ENCODE measurements at regions not wholly inside any gene's neighbourhood (a gene's known extent, or its start where the extent isn't known, plus 50 kb on each side); places are given as distances from the start of the nearest gene placed in this dataset.

GRCh38 chr13:48892053-48892687, 83.5 kb upstream of the FNDC3A start:
- Histone ChIP-seq H3K23me2 (ENCODE audit: low read depth, low read length) (no peaks in the 10 kb centered on the region), H2BK5ac (ENCODE audit: low read depth, low read length) (no peak overlapping the region), H3K27me3 (replicated peaks in 1 of 4; ENCODE audit: control insufficient read depth in 3 of 4, extremely low read depth in 1 of 4, insufficient read depth in 3 of 4, low read length in 3 of 4) (no peaks in the 10 kb centered on the region), H2AFZ (ENCODE audit: low read length) (no peak overlapping the region), H3K4me1 (replicated peaks in 1 of 4; ENCODE audit: control insufficient read depth in 3 of 4, insufficient read depth in 4 of 4, low read length in 3 of 4) (no peaks in the 10 kb centered on the region), H2BK120ac (replicated peaks; ENCODE audit: low read depth, low read length) (no peak overlapping the region), H3K9me3 (ENCODE audit: insufficient read depth in 2 of 2, low read depth in 1 of 2, low read length in 1 of 2) (no peaks in the 10 kb centered on the region), H2BK15ac (ENCODE audit: low read length) (no peak overlapping the region), H3K79me1 (ENCODE audit: low read depth, low read length) (no peaks in the 10 kb centered on the region), H3K18ac (ENCODE audit: extremely low read depth, low read length) (no peak overlapping the region), H3K4ac (replicated peaks; ENCODE audit: insufficient read length, low read depth, low read length) (no peak overlapping the region), H2BK12ac (ENCODE audit: low read depth, low read length) (no peak overlapping the region), H4K91ac (replicated peaks; ENCODE audit: insufficient read length, low read length) (no peak overlapping the region), H3K36me3 (ENCODE audit: control insufficient read depth in 2 of 4, insufficient read depth in 4 of 4, low read length in 3 of 4) (no peaks in the 10 kb centered on the region), H3K27ac (ENCODE audit: low read depth, low read length) (no peak overlapping the region), H4K5ac (ENCODE audit: insufficient read length, low read depth, low read length) (no peak overlapping the region), H4K8ac (ENCODE audit: extremely low read depth, insufficient read depth, low read length) (no peak overlapping the region), H3K23ac (ENCODE audit: insufficient read length) (no peak overlapping the region), H3K79me2 (ENCODE audit: control insufficient read depth in 1 of 2, insufficient read depth in 2 of 2, low read length in 2 of 2) (no peaks in the 10 kb centered on the region), H3K14ac (ENCODE audit: insufficient read length) (no peak overlapping the region), H3K9ac (replicated peaks in 1 of 4; ENCODE audit: extremely low read depth in 1 of 4, low read depth in 3 of 4, low read length in 3 of 4) (no peak overlapping the region), H2BK20ac (ENCODE audit: low read length) (no peak overlapping the region), H4K20me1 (replicated peaks in 1 of 2; ENCODE audit: control insufficient read depth in 1 of 2, insufficient read depth in 2 of 2, low read length in 2 of 2) (no peaks in the 10 kb centered on the region), H3K4me2 (ENCODE audit: insufficient read depth in 1 of 2, low read depth in 2 of 2, low read length in 2 of 2) (no peak overlapping the region), H3K56ac (replicated peaks; ENCODE audit: insufficient read length, low read depth, low read length) (no peak overlapping the region), H3K4me3 (ENCODE audit: extremely low read depth in 1 of 4, insufficient read depth in 2 of 4, low read depth in 3 of 4, low read length in 4 of 4) (no peak overlapping the region), H2AK5ac (ENCODE audit: low read depth, low read length) (no peak overlapping the region)
- 80% methylated on average over 2 of the region's 2 CpGs; no CpG with 5 or more reads in 1 of the 2 experiments for WGBS, 2 experiments (ENCODE audit: extremely low coverage in 1 of 2, insufficient coverage in 1 of 2, insufficient read length in 1 of 2, insufficient replicate concordance in 2 of 2, low coverage in 1 of 2, low lambda C conversion rate in 2 of 2, missing lambda C conversion rate in 1 of 2)
- ChIA-PET CTCF (ENCODE audit: partially characterized antibody) (no interaction called here), POLR2A (ENCODE audit: partially characterized antibody) (no interaction called here)
- DNase-seq (ENCODE audit: low read depth in 1 of 2, low spot score in 2 of 2) = no peak
- no peak for FAIRE-seq
- no peak for TF ChIP-seq KDM1A (IDR thresholded peaks at IDR 0.05; ENCODE audit: borderline replicate concordance, low read length)
- TF ChIP-seq SAP30 (IDR thresholded peaks at IDR 0.05; ENCODE audit: insufficient read depth, insufficient replicate concordance, low read length) = no peak
- no peak for TF ChIP-seq EP300 (IDR thresholded peaks at IDR 0.05; ENCODE audit: borderline replicate concordance in 1 of 2, low read depth in 2 of 2, low read length in 2 of 2)
- no peak for TF ChIP-seq EZH2 (IDR thresholded peaks at IDR 0.05; ENCODE audit: low read depth, low read length, severe bottlenecking)
- no peak for TF ChIP-seq HDAC2 (IDR thresholded peaks at IDR 0.05; ENCODE audit: borderline replicate concordance in 1 of 2, low read depth in 2 of 2, low read length in 2 of 2)
- TF ChIP-seq CTCF (IDR thresholded peaks at IDR 0.05; ENCODE audit: control extremely low read depth in 1 of 3, insufficient read depth in 1 of 3, low read depth in 1 of 3, low read length in 3 of 3) = no peak
- TF ChIP-seq SP2 (IDR thresholded peaks at IDR 0.05; ENCODE audit: low read length) = no peak
- no peak for TF ChIP-seq CBX8 (IDR thresholded peaks at IDR 0.05; ENCODE audit: borderline replicate concordance, low read depth, low read length)
- no peak for TF ChIP-seq SIN3A (conservative IDR thresholded peaks at IDR 0.05 in 1 of 2, IDR thresholded peaks at IDR 0.05 in 1 of 2; ENCODE audit: low read depth in 1 of 2, low read length in 2 of 2)
